ENCODE measurements at regions not wholly inside any gene's neighbourhood (a gene's known extent, or its start where the extent isn't known, plus 50 kb on each side); places are given as distances from the start of the nearest gene placed in this dataset.

- TF ChIP-seq CTCF (conservative IDR thresholded peaks at IDR 0.05; ENCODE audit: low read depth, low read length) = no peak
- peak overlapping the region; percentile 19 for H3K4me3 ChIP-seq (ENCODE audit: low read length)
- DNase-seq (ENCODE audit: low read depth) = no peak
Observed at GRCh38 chr15:95494971-95495541, 835.4 kb upstream of the NR2F2 start.

GRCh38 chr15:95497634-95498033, 832.9 kb upstream of the NR2F2 start:
- no peak for DNase-seq (ENCODE audit: low read depth)
- no peak overlapping the region for H3K4me3 ChIP-seq (ENCODE audit: low read length)
- TF ChIP-seq CTCF (conservative IDR thresholded peaks at IDR 0.05; ENCODE audit: low read depth, low read length) = no peak

GRCh38 chr15:95498961-95499360, 831.5 kb upstream of the NR2F2 start:
- DNase-seq (ENCODE audit: low read depth) = no peak
- H3K4me3 ChIP-seq (ENCODE audit: low read length) = no peak overlapping the region
- no peak for TF ChIP-seq CTCF (conservative IDR thresholded peaks at IDR 0.05; ENCODE audit: low read depth, low read length)

GRCh38 chr15:95499397-95499796, 831.1 kb upstream of the NR2F2 start:
- H3K4me3 ChIP-seq (ENCODE audit: low read length) = no peak overlapping the region
- no peak for DNase-seq (ENCODE audit: low read depth)
- no peak for TF ChIP-seq CTCF (conservative IDR thresholded peaks at IDR 0.05; ENCODE audit: low read depth, low read length)

GRCh38 chr15:95501865-95502264, 828.6 kb upstream of the NR2F2 start:
- DNase-seq (ENCODE audit: low read depth) = no peak
- H3K4me3 ChIP-seq (ENCODE audit: low read length) = no peak overlapping the region
- TF ChIP-seq CTCF (conservative IDR thresholded peaks at IDR 0.05; ENCODE audit: low read depth, low read length) = no peak

GRCh38 chr15:95503107-95503506, 827.4 kb upstream of the NR2F2 start:
- no peak for DNase-seq (ENCODE audit: low read depth)
- no peak for TF ChIP-seq CTCF (conservative IDR thresholded peaks at IDR 0.05; ENCODE audit: low read depth, low read length)

GRCh38 chr15:95503640-95504225, 826.8 kb upstream of the NR2F2 start:
- no peak overlapping the region for H3K4me3 ChIP-seq (ENCODE audit: low read length)
- DNase-seq (ENCODE audit: low read depth) = no peak
- no peak for TF ChIP-seq CTCF (conservative IDR thresholded peaks at IDR 0.05; ENCODE audit: low read depth, low read length)

More at GRCh38 chr15:95503107-95503506, 827.4 kb upstream of the NR2F2 start:
- no peak overlapping the region for H3K4me3 ChIP-seq (ENCODE audit: low read length)
